ENCODE measurements at regions not wholly inside any gene's neighbourhood (a gene's known extent, or its start where the extent isn't known, plus 50 kb on each side); places are given as distances from the start of the nearest gene placed in this dataset.

DNA sequence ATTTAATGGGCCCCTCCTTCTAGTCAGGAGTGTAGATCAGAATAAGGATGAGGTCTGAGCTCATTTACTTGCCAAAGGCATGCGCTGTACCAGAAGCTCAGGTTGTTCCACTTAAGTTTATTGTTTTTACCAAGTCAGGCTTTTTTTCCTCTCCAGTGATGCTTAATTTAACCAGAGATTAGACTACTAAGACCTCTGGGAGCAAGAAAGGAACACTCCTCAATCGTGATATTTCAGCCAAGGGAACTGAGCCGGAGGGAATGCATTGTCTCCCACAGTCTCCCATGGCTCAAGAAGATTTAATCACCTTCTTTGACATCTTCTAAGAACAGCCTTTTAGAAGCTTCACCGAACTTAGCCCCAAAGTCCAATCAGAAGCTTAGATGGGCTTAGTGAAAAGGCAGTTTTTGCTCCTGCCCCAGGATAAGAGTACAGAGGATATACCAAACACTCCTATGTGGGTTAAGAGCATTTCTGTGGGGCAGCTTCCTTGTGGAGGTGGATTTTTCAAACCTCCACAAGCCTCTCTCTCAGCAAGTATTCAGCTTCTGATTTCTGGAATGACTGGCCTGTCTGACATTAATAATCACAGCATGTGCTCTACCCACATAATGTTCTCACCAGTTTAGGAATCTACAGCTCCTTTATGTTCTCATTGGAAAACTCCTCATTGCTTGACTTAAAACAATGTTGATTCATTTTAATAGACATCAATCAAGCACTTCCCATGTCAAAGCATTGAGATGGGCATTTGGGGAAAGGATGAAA lies 322.7 kb downstream of the SUCLA2 start:
- DNase-seq (ENCODE audit: low read depth), result no peak
- FAIRE-seq, result no peak

DNA sequence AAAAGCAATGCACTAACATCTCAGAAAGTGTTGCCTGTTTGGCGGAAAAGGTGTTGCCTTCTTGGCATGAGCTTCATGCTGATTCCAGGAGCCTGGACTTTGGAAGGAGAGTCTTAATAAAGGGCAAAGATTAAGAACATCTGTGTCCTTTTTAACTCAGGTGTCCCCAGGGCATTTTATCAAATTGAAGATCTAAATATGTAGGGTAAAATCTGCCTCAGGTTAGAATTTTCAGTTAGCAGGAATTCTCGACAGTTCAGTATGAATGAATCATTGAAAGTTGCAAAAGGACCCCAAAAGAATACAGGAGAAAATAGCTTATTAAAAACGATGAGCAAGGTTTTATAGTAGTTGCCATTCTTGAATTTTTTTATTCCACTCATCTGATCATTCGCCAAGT lies 325.2 kb downstream of the SUCLA2 start:
- no peak for FAIRE-seq
- DNase-seq (ENCODE audit: low read depth), result no peak
- Histone ChIP-seq H3K27me3 (ENCODE audit: control insufficient read depth, insufficient read depth, low read length) (no peaks in the 10 kb centered on the region), H3K36me3 (ENCODE audit: control insufficient read depth, insufficient read depth, low read length) (no peaks in the 10 kb centered on the region), H3K4me3 (ENCODE audit: low read depth, low read length) (no peak overlapping the region)
- TF ChIP-seq CTCF (IDR thresholded peaks at IDR 0.05; ENCODE audit: insufficient read depth, low read length, severe bottlenecking), result no peak

More for the DNA sequence above, 322.7 kb downstream of the SUCLA2 start:
- TF ChIP-seq CTCF (IDR thresholded peaks at IDR 0.05; ENCODE audit: insufficient read depth, low read length, severe bottlenecking), result no peak
- H3K4me3 ChIP-seq (ENCODE audit: low read depth, low read length), result no peak overlapping the region
- H3K27me3 ChIP-seq (ENCODE audit: control insufficient read depth, insufficient read depth, low read length), result no peaks in the 10 kb centered on the region
- no peaks in the 10 kb centered on the region for H3K36me3 ChIP-seq (ENCODE audit: control insufficient read depth, insufficient read depth, low read length)

DNA sequence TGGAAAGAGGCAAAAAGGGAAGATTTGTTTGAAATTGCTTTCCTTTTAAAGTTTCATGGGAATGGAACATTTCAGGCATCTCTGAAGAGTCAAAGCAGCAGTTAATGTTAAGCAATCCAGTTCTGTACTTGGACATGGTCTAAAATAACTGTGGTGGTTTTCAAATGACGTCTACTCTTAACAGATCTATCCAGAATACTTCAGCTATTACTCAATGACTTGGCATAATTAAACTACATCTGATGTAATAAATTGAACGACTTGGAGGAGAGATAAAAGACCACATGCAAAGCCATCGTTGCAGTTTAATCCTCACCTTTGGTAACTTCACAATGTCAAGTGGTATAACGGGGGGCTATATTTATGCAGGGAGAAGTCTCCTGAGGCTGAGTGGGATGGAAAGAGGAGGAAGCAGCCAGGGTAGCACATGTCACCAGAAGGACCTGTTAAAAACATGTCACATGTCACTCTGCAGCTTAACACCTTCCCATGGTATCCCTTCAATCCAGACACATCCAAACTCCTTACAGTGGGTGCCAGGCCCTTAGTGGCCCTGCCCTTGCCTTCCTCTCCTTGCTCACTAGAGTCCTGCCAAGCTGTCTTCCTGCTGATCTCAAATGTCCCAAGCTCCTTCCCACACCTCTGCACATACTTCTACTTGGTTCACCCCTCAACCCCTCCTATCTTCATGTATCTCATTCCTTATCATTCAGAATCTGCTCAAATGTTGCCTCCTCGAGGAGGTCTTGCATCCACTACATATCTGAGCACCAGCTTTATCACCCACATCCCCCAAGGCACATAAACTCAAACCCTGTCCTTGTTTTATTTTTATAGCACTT lies 327.8 kb downstream of the SUCLA2 start:
- FAIRE-seq, result no peak
- peak; percentile 4 for DNase-seq (ENCODE audit: low read depth)
- TF ChIP-seq CTCF (IDR thresholded peaks at IDR 0.05; ENCODE audit: insufficient read depth, low read length, severe bottlenecking), result no peak
- Histone ChIP-seq H3K27me3 (ENCODE audit: control insufficient read depth, insufficient read depth, low read length) (no peaks in the 10 kb centered on the region), H3K36me3 (ENCODE audit: control insufficient read depth, insufficient read depth, low read length) (no peaks in the 10 kb centered on the region), H3K4me3 (ENCODE audit: low read depth, low read length) (no peak overlapping the region)

DNA sequence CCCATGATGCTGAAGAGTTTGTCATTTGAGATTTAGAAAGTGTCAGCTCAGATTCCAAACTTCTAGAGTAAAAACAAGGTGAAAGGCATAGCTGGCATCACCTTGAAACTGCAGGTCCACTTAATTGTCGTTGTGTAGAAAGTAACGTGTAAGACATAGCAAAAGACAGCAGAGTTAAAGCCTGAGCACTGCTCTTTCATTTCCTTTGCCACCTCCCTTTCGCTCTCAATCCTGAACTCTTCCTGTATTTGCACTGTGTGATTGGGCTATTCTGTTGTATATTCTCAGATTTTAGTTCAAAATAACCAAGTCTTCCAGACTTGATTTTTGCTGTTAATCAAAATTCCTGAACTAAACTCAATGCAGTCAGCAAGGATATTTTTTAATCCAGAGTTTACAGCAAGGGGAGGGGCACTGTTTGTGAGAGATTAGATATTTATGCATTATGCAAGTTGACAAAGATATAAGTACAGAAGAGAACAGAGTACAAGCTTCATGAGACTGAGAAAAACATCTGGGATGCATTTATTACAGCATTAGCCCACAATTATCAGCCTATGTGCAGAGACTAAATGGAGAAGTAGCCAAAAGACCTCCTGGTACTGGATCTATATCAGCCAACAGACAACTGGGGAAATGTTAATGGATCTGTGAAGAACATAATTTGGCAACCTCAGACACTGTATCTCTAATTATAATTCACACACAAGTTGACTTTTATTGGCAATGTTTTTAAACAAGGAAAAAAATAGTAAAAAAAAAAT lies 328.6 kb downstream of the SUCLA2 start:
- TF ChIP-seq CTCF (IDR thresholded peaks at IDR 0.05; ENCODE audit: insufficient read depth, low read length, severe bottlenecking), result no peak
- no peak for DNase-seq (ENCODE audit: low read depth)
- H3K36me3 ChIP-seq (ENCODE audit: control insufficient read depth, insufficient read depth, low read length), result no peaks in the 10 kb centered on the region
- no peak for FAIRE-seq
- H3K27me3 ChIP-seq (ENCODE audit: control insufficient read depth, insufficient read depth, low read length), result no peaks in the 10 kb centered on the region
- H3K4me3 ChIP-seq (ENCODE audit: low read depth, low read length), result no peak overlapping the region

DNA sequence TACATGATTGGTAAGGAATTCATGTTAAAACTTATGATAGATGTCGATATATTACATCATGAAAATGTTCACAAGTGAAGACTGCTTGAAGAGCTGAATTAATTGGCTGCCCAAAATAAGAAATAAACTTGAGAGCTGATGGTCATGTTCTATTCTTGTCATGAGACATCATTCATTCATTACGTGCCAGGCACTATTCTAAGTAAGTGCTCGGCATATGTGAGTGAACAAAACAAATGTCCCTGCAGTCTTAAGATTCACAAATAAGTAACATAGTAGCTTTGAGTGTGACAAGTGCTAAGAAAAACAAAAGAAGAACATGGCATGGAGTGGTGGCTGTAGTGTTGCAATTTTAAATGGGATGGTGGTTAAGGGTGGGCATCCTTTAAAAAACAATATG lies 329.3 kb downstream of the SUCLA2 start:
- Histone ChIP-seq H3K27me3 (ENCODE audit: control insufficient read depth, insufficient read depth, low read length) (no peaks in the 10 kb centered on the region), H3K4me3 (ENCODE audit: low read depth, low read length) (no peak overlapping the region), H3K36me3 (ENCODE audit: control insufficient read depth, insufficient read depth, low read length) (no peaks in the 10 kb centered on the region)
- no peak for TF ChIP-seq CTCF (IDR thresholded peaks at IDR 0.05; ENCODE audit: insufficient read depth, low read length, severe bottlenecking)
- FAIRE-seq (no peak), DNase-seq (ENCODE audit: low read depth) (no peak)
